ENCODE measurements at regions not wholly inside any gene's neighbourhood (a gene's known extent, or its start where the extent isn't known, plus 50 kb on each side); places are given as distances from the start of the nearest gene placed in this dataset.

- DNase-seq, result no peak
Measured at GRCh38 chr1:116298746-116299145, 74.3 kb upstream of the ATP1A1 start.

GRCh38 chr1:116299248-116299647, 73.8 kb upstream of the ATP1A1 start:
- no peak for DNase-seq

GRCh38 chr1:116302281-116302680, 70.8 kb upstream of the ATP1A1 start:
- DNase-seq, result no peak

GRCh38 chr1:116306102-116306501, 66.9 kb upstream of the ATP1A1 start:
- no peak for DNase-seq

GRCh38 chr1:116306840-116307442, 66.1 kb upstream of the ATP1A1 start:
- DNase-seq, result no peak

- DNase-seq, result no peak
Measured at GRCh38 chr1:116308276-116308675, 64.8 kb upstream of the ATP1A1 start.

- DNase-seq, result no peak
Measured at GRCh38 chr1:116309090-116309870, 63.8 kb upstream of the ATP1A1 start.

GRCh38 chr1:116310180-116310579, 62.9 kb upstream of the ATP1A1 start:
- DNase-seq, result no peak

GRCh38 chr1:116311193-116311592, 61.9 kb upstream of the ATP1A1 start:
- DNase-seq, result no peak

- DNase-seq, result no peak
Measured at GRCh38 chr1:116311756-116312680, 61.0 kb upstream of the ATP1A1 start.

GRCh38 chr1:116312681-116313069, 60.4 kb upstream of the ATP1A1 start:
- no peak for DNase-seq

- DNase-seq, result no peak
Measured at GRCh38 chr1:116313776-116314175, 59.3 kb upstream of the ATP1A1 start.

GRCh38 chr1:116314305-116314919, 58.6 kb upstream of the ATP1A1 start:
- no peak for DNase-seq

GRCh38 chr1:116316373-116316772, 56.7 kb upstream of the ATP1A1 start:
- no peak for DNase-seq

- DNase-seq, result no peak
Measured at GRCh38 chr1:116318897-116319296, 54.1 kb upstream of the ATP1A1 start.

- no peak for DNase-seq
Measured at GRCh38 chr1:116320874-116321273, 52.2 kb upstream of the ATP1A1 start.

- DNase-seq, result no peak
Measured at GRCh38 chr1:116321766-116322175, 51.3 kb upstream of the ATP1A1 start.

- DNase-seq, result no peak
Measured at GRCh38 chr1:116322752-116323405, 50.2 kb upstream of the ATP1A1 start.
